ENCODE measurements at regions not wholly inside any gene's neighbourhood (a gene's known extent, or its start where the extent isn't known, plus 50 kb on each side); places are given as distances from the start of the nearest gene placed in this dataset.

- Mint-ChIP-seq H3K4me3 (no peak overlapping the region), H3K36me3 (no peaks in the 10 kb centered on the region), H3K27me3 (no peaks in the 10 kb centered on the region), H3K4me1 (no peaks in the 10 kb centered on the region), H3K27ac (no peak overlapping the region), H3K9me3 (peaks cover 0 to 34% (median 5%) of the 10 kb centered on the region in 11 donors)
- Histone ChIP-seq H3K27ac (ENCODE audit: low read depth, low read length) (no peak overlapping the region), H3K36me3 (ENCODE audit: control insufficient read depth in 2 of 3, insufficient read depth in 3 of 3, low read length in 3 of 3) (no peaks in the 10 kb centered on the region), H3K4me3 (ENCODE audit: low read length) (no peak overlapping the region), H3K4me1 (ENCODE audit: control insufficient read depth in 2 of 2, insufficient read depth in 2 of 2, low read length in 2 of 2) (no peaks in the 10 kb centered on the region), H3K27me3 (ENCODE audit: control insufficient read depth in 2 of 2, insufficient read depth in 2 of 2, low read length in 2 of 2) (no peaks in the 10 kb centered on the region), H3K9me3 (ENCODE audit: control insufficient read depth in 2 of 3, low read length in 3 of 3) (no peaks in the 10 kb centered on the region)
- DNase-seq (no peak), ATAC-seq (no peak)
- POLR2A ChIA-PET: no interaction called here
- CTCF ChIA-PET: no interaction called here
- intact Hi-C loops (cut with micrococcal nuclease): no loop called here
Measured at GRCh38 chr14:82520765-82521164, 987.1 kb upstream of the SEL1L start.

DNA sequence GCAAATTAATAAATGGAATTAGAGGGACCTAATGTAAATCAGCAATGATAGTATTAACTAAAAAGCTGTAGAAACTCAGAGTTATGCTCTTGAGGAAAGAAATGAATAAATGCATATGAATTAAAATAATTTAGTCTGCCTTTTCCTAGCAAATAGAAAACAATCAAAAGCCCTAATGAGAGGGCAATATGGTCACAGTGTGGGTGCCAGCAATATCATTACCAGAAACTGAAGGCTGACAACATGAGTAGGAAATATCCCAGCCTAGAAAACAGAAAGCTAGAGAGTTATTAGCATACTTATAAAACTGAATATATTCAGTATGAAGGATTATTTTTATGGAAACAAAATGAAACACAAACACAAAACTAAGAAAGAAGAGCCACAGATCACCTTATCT, 987.5 kb upstream of the SEL1L start:
- Histone ChIP-seq H3K27me3 (ENCODE audit: control insufficient read depth in 2 of 2, insufficient read depth in 2 of 2, low read length in 2 of 2) (no peaks in the 10 kb centered on the region), H3K27ac (ENCODE audit: low read depth, low read length) (no peak overlapping the region), H3K36me3 (ENCODE audit: control insufficient read depth in 2 of 3, insufficient read depth in 3 of 3, low read length in 3 of 3) (no peaks in the 10 kb centered on the region), H3K4me3 (ENCODE audit: low read length) (no peak overlapping the region), H3K9me3 (ENCODE audit: control insufficient read depth in 2 of 3, low read length in 3 of 3) (no peaks in the 10 kb centered on the region), H3K4me1 (ENCODE audit: control insufficient read depth in 2 of 2, insufficient read depth in 2 of 2, low read length in 2 of 2) (no peaks in the 10 kb centered on the region)
- H3K9me3 Mint-ChIP-seq: peaks cover 0 to 34% (median 5%) of the 10 kb centered on the region in 11 donors
- POLR2A ChIA-PET: no interaction called here
- no peak overlapping the region for H3K4me3 Mint-ChIP-seq
- H3K4me1 Mint-ChIP-seq: no peaks in the 10 kb centered on the region
- H3K27ac Mint-ChIP-seq: no peak overlapping the region
- ATAC-seq (no peak), DNase-seq (no peak)
- intact Hi-C loops (cut with micrococcal nuclease): no loop called here
- H3K27me3 Mint-ChIP-seq: no peaks in the 10 kb centered on the region
- no peaks in the 10 kb centered on the region for H3K36me3 Mint-ChIP-seq
- CTCF ChIA-PET: no interaction called here

DNA sequence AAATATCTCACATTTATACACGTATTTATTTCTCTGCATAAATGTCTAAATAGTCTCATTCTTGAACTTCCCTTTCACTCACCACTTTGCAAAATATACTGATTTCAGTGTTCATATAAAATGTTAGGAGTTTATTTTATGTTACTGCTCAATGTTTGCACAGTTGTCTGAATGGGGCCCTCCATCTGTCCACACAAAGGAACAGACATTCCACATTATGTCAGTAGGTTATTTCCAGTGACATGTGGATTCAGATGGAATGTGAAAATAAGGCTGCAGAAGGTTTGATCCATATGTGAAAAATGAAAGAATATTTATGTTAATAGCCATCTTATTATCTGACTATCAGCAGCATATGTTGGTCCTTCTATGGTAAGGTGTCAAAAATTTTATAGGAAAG, 994.4 kb upstream of the SEL1L start:
- H3K4me3 Mint-ChIP-seq: no peak overlapping the region
- no peaks in the 10 kb centered on the region for H3K4me1 Mint-ChIP-seq
- H3K27ac Mint-ChIP-seq: no peak overlapping the region
- H3K27me3 Mint-ChIP-seq: no peaks in the 10 kb centered on the region
- ChIA-PET CTCF (no interaction called here), POLR2A (no interaction called here)
- ATAC-seq (no peak), DNase-seq (no peak)
- peaks cover 0 to 19% (median 13%) of the 10 kb centered on the region in 11 donors for H3K9me3 Mint-ChIP-seq
- Histone ChIP-seq H3K4me3 (ENCODE audit: low read length) (no peak overlapping the region), H3K9me3 (ENCODE audit: control insufficient read depth in 2 of 3, low read length in 3 of 3) (no peaks in the 10 kb centered on the region), H3K4me1 (ENCODE audit: control insufficient read depth in 2 of 2, insufficient read depth in 2 of 2, low read length in 2 of 2) (no peaks in the 10 kb centered on the region), H3K27ac (ENCODE audit: low read depth, low read length) (no peak overlapping the region), H3K27me3 (ENCODE audit: control insufficient read depth in 2 of 2, insufficient read depth in 2 of 2, low read length in 2 of 2) (no peaks in the 10 kb centered on the region), H3K36me3 (ENCODE audit: control insufficient read depth in 2 of 3, insufficient read depth in 3 of 3, low read length in 3 of 3) (no peaks in the 10 kb centered on the region)
- peaks cover 0 to 4% (median 0%) of the 10 kb centered on the region in 5 donors for H3K36me3 Mint-ChIP-seq
- intact Hi-C loops (cut with micrococcal nuclease): no loop called here

DNA sequence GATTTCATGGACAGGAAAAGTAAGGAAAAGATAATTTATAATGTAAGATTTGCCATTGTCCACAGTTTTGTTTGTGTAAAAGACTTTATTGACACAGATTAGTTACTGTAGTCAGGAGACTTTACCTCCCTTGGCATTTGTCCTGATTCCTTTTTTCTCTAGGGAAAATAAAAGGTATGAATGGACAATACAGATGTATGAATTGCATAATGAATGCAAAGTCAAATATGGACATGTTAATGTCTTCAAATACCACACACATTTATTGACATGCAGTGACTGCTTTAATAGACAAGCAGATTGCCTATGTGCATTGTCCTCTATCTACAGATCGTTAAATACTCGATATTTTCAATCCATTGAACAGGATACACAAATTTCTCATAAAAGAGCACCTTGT, 999.7 kb upstream of the SEL1L start:
- H3K36me3 ChIP-seq (ENCODE audit: control insufficient read depth in 2 of 3, insufficient read depth in 3 of 3, low read length in 3 of 3): no peaks in the 10 kb centered on the region
- no peaks in the 10 kb centered on the region for H3K9me3 ChIP-seq (ENCODE audit: control insufficient read depth in 2 of 3, low read length in 3 of 3)
- Mint-ChIP-seq H3K4me1 (no peaks in the 10 kb centered on the region), H3K36me3 (no peaks in the 10 kb centered on the region), H3K9me3 (peaks cover 0 to 23% (median 8%) of the 10 kb centered on the region in 11 donors), H3K4me3 (no peak overlapping the region), H3K27ac (no peak overlapping the region), H3K27me3 (no peaks in the 10 kb centered on the region)
- H3K27me3 ChIP-seq (ENCODE audit: control insufficient read depth in 2 of 2, insufficient read depth in 2 of 2, low read length in 2 of 2): no peaks in the 10 kb centered on the region
- no peak overlapping the region for H3K4me3 ChIP-seq (ENCODE audit: low read length)
- DNase-seq (no peak), ATAC-seq (no peak)
- ChIA-PET CTCF (no interaction called here), POLR2A (no interaction called here)
- no peaks in the 10 kb centered on the region for H3K4me1 ChIP-seq (ENCODE audit: control insufficient read depth in 2 of 2, insufficient read depth in 2 of 2, low read length in 2 of 2)
- H3K27ac ChIP-seq (ENCODE audit: low read depth, low read length): no peak overlapping the region
- intact Hi-C loops (cut with micrococcal nuclease): no loop called here

- Histone ChIP-seq H3K9me3 (ENCODE audit: control insufficient read depth in 2 of 3, low read length in 3 of 3) (no peaks in the 10 kb centered on the region), H3K27ac (ENCODE audit: low read depth, low read length) (no peak overlapping the region), H3K4me3 (ENCODE audit: low read length) (no peak overlapping the region), H3K27me3 (ENCODE audit: control insufficient read depth in 2 of 2, insufficient read depth in 2 of 2, low read length in 2 of 2) (no peaks in the 10 kb centered on the region), H3K36me3 (ENCODE audit: control insufficient read depth in 2 of 3, insufficient read depth in 3 of 3, low read length in 3 of 3) (no peaks in the 10 kb centered on the region), H3K4me1 (ENCODE audit: control insufficient read depth in 2 of 2, insufficient read depth in 2 of 2, low read length in 2 of 2) (no peaks in the 10 kb centered on the region)
- intact Hi-C loops (cut with micrococcal nuclease): no loop called here
- DNase-seq: no peak
- Mint-ChIP-seq H3K27me3 (no peaks in the 10 kb centered on the region), H3K9me3 (peaks cover 0 to 29% (median 10%) of the 10 kb centered on the region in 11 donors), H3K4me3 (no peak overlapping the region), H3K4me1 (no peaks in the 10 kb centered on the region), H3K27ac (no peak overlapping the region), H3K36me3 (no peaks in the 10 kb centered on the region)
- ChIA-PET POLR2A (no interaction called here), CTCF (interaction anchor here (0.5 kb wide), 1 partner anchor 31 kb away, joined by 3 read pairs; no protein-coding TSS in a partner anchor)
- ATAC-seq: no peak
Measured at GRCh38 chr14:82536566-82536965, 1002.9 kb upstream of the SEL1L start.

GRCh38 chr14:82537831-82538230, 1004.2 kb upstream of the SEL1L start:
- Histone ChIP-seq H3K36me3 (ENCODE audit: control insufficient read depth in 2 of 3, insufficient read depth in 3 of 3, low read length in 3 of 3) (no peaks in the 10 kb centered on the region), H3K27me3 (ENCODE audit: control insufficient read depth in 2 of 2, insufficient read depth in 2 of 2, low read length in 2 of 2) (no peaks in the 10 kb centered on the region), H3K4me1 (ENCODE audit: control insufficient read depth in 2 of 2, insufficient read depth in 2 of 2, low read length in 2 of 2) (no peaks in the 10 kb centered on the region), H3K4me3 (ENCODE audit: low read length) (no peak overlapping the region), H3K9me3 (ENCODE audit: control insufficient read depth in 2 of 3, low read length in 3 of 3) (no peaks in the 10 kb centered on the region), H3K27ac (ENCODE audit: low read depth, low read length) (no peak overlapping the region)
- CTCF ChIA-PET: no interaction called here
- POLR2A ChIA-PET: no interaction called here
- intact Hi-C loops (cut with micrococcal nuclease): no loop called here
- Mint-ChIP-seq H3K36me3 (no peaks in the 10 kb centered on the region), H3K4me1 (no peaks in the 10 kb centered on the region), H3K27ac (no peak overlapping the region), H3K4me3 (no peak overlapping the region), H3K9me3 (peaks cover 0 to 33% (median 10%) of the 10 kb centered on the region in 11 donors), H3K27me3 (no peaks in the 10 kb centered on the region)
- ATAC-seq (no peak), DNase-seq (no peak)

DNA sequence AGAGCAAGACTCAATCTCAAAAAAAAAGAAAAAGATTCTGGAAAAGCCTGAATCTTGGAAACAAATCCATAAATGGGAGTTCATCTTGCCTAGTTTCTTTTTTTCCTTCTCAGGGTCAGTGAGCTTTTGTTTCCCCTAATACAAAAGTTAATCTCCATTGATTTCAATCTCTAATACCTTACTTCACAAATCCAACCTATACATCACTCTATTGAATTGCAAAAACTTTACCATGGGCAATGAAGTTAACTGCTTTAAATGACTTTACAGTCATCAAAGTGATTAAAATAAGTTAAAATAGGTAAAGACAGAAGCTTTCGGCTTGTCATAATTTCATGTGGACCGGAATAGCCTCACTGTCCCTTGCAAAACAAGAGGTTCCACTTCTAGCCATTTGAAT, 1012.7 kb upstream of the SEL1L start:
- Histone ChIP-seq H3K36me3 (ENCODE audit: control insufficient read depth in 2 of 3, insufficient read depth in 3 of 3, low read length in 3 of 3) (no peaks in the 10 kb centered on the region), H3K4me3 (ENCODE audit: low read length) (no peak overlapping the region), H3K9me3 (ENCODE audit: control insufficient read depth in 2 of 3, low read length in 3 of 3) (no peaks in the 10 kb centered on the region), H3K27me3 (ENCODE audit: control insufficient read depth in 2 of 2, insufficient read depth in 2 of 2, low read length in 2 of 2) (no peaks in the 10 kb centered on the region), H3K4me1 (ENCODE audit: control insufficient read depth in 2 of 2, insufficient read depth in 2 of 2, low read length in 2 of 2) (no peaks in the 10 kb centered on the region), H3K27ac (ENCODE audit: low read depth, low read length) (no peak overlapping the region)
- no peaks in the 10 kb centered on the region for H3K4me1 Mint-ChIP-seq
- H3K27ac Mint-ChIP-seq: no peak overlapping the region
- ATAC-seq (no peak), DNase-seq (no peak)
- H3K27me3 Mint-ChIP-seq: no peaks in the 10 kb centered on the region
- H3K36me3 Mint-ChIP-seq: no peaks in the 10 kb centered on the region
- H3K9me3 Mint-ChIP-seq: peaks cover 0 to 29% (median 16%) of the 10 kb centered on the region in 11 donors
- intact Hi-C loops (cut with micrococcal nuclease): no loop called here
- no peak overlapping the region for H3K4me3 Mint-ChIP-seq
- CTCF ChIA-PET: no interaction called here
- POLR2A ChIA-PET: no interaction called here

Data from naive thymus-derived CD4-positive, alpha-beta T cell (primary cell).